IPS-15b (cell line): ENCODE measurements at regions not wholly inside any gene's neighbourhood (a gene's known extent, or its start where the extent isn't known, plus 50 kb on each side); places are given as distances from the start of the nearest gene placed in this dataset.

Source experiments
- H3K27me3 ChIP-seq: one replicate; pipeline ENCODE4 v1.6.1; 2013; ENCODE audit warnings: low read length; ENCODE audit not compliant: control insufficient read depth, insufficient read depth
- H3K36me3 ChIP-seq: one replicate; pipeline ENCODE4 v1.6.1; 2013; ENCODE audit warnings: low read length; ENCODE audit not compliant: control insufficient read depth, insufficient read depth
- H3K4me1 ChIP-seq: one replicate; pipeline ENCODE4 v1.6.1; 2013; ENCODE audit warnings: mild to moderate bottlenecking, low read length; ENCODE audit not compliant: control insufficient read depth, insufficient read depth
- H3K4me3 ChIP-seq: one replicate; pipeline ENCODE4 v1.5.1; 2013; ENCODE audit warnings: low read depth, low read length
- H3K9ac ChIP-seq: one replicate; pipeline ENCODE4 v1.6.1; 2013; ENCODE audit warnings: low read depth, mild to moderate bottlenecking, low read length
- H3K9me3 ChIP-seq: one replicate; pipeline ENCODE4 v1.6.1; 2013; ENCODE audit warnings: mild to moderate bottlenecking, low read length; ENCODE audit not compliant: control insufficient read depth, insufficient read depth

GRCh38 chr5:5622806-5623205 lies 200.3 kb downstream of the ICE1 start:
- no peaks in the 10 kb centered on the region for H3K36me3 ChIP-seq
- no peaks in the 10 kb centered on the region for H3K27me3 ChIP-seq
- H3K9me3 ChIP-seq = peaks cover 7% of the 10 kb centered on the region
- H3K4me1 ChIP-seq = no peaks in the 10 kb centered on the region
- H3K9ac ChIP-seq = no peak overlapping the region
- no peak overlapping the region for H3K4me3 ChIP-seq

GRCh38 chr5:5619546-5619945 lies 197.1 kb downstream of the ICE1 start:
- Histone ChIP-seq H3K4me1 (no peaks in the 10 kb centered on the region), H3K36me3 (no peaks in the 10 kb centered on the region), H3K27me3 (no peaks in the 10 kb centered on the region), H3K9ac (no peak overlapping the region), H3K4me3 (no peak overlapping the region), H3K9me3 (peaks cover 7% of the 10 kb centered on the region)

GRCh38 chr5:5617024-5617423 lies 194.5 kb downstream of the ICE1 start:
- Histone ChIP-seq H3K27me3 (no peaks in the 10 kb centered on the region), H3K9me3 (no peaks in the 10 kb centered on the region), H3K9ac (no peak overlapping the region), H3K36me3 (no peaks in the 10 kb centered on the region), H3K4me3 (no peak overlapping the region), H3K4me1 (no peaks in the 10 kb centered on the region)

- no peaks in the 10 kb centered on the region for H3K4me1 ChIP-seq
- H3K36me3 ChIP-seq = no peaks in the 10 kb centered on the region
- no peaks in the 10 kb centered on the region for H3K27me3 ChIP-seq
- H3K9ac ChIP-seq = no peak overlapping the region
- H3K4me3 ChIP-seq = no peak overlapping the region
- no peaks in the 10 kb centered on the region for H3K9me3 ChIP-seq
Observed at GRCh38 chr5:5616247-5616895, 193.9 kb downstream of the ICE1 start.

GRCh38 chr5:5615569-5615968 lies 193.1 kb downstream of the ICE1 start:
- Histone ChIP-seq H3K36me3 (no peaks in the 10 kb centered on the region), H3K9me3 (no peaks in the 10 kb centered on the region), H3K9ac (no peak overlapping the region), H3K4me3 (no peak overlapping the region), H3K27me3 (no peaks in the 10 kb centered on the region), H3K4me1 (no peaks in the 10 kb centered on the region)

GRCh38 chr5:5613261-5613990 lies 190.9 kb downstream of the ICE1 start:
- no peaks in the 10 kb centered on the region for H3K4me1 ChIP-seq
- no peak overlapping the region for H3K9ac ChIP-seq
- H3K36me3 ChIP-seq = no peaks in the 10 kb centered on the region
- H3K9me3 ChIP-seq = no peaks in the 10 kb centered on the region
- H3K27me3 ChIP-seq = no peaks in the 10 kb centered on the region
- no peak overlapping the region for H3K4me3 ChIP-seq

GRCh38 chr5:5612096-5612495 lies 189.6 kb downstream of the ICE1 start:
- Histone ChIP-seq H3K4me3 (no peak overlapping the region), H3K27me3 (no peaks in the 10 kb centered on the region), H3K36me3 (no peaks in the 10 kb centered on the region)

GRCh38 chr5:5609935-5610334 lies 187.5 kb downstream of the ICE1 start:
- Histone ChIP-seq H3K4me1 (no peaks in the 10 kb centered on the region), H3K4me3 (no peak overlapping the region), H3K9ac (no peak overlapping the region), H3K36me3 (no peaks in the 10 kb centered on the region), H3K9me3 (no peaks in the 10 kb centered on the region), H3K27me3 (no peaks in the 10 kb centered on the region)

More at GRCh38 chr5:5612096-5612495, 189.6 kb downstream of the ICE1 start:
- no peaks in the 10 kb centered on the region for H3K9me3 ChIP-seq
- H3K4me1 ChIP-seq = no peaks in the 10 kb centered on the region
- no peak overlapping the region for H3K9ac ChIP-seq

GRCh38 chr5:5605170-5605764 lies 182.8 kb downstream of the ICE1 start:
- Histone ChIP-seq H3K36me3 (no peaks in the 10 kb centered on the region), H3K27me3 (no peaks in the 10 kb centered on the region), H3K9me3 (no peaks in the 10 kb centered on the region), H3K4me3 (no peak overlapping the region), H3K4me1 (no peaks in the 10 kb centered on the region), H3K9ac (no peak overlapping the region)

- H3K36me3 ChIP-seq = no peaks in the 10 kb centered on the region
- H3K9me3 ChIP-seq = no peaks in the 10 kb centered on the region
- no peaks in the 10 kb centered on the region for H3K27me3 ChIP-seq
- H3K4me1 ChIP-seq = no peaks in the 10 kb centered on the region
- no peak overlapping the region for H3K9ac ChIP-seq
- no peak overlapping the region for H3K4me3 ChIP-seq
Observed at GRCh38 chr5:5602554-5602953, 180.1 kb downstream of the ICE1 start.

GRCh38 chr5:5598547-5599113 lies 176.2 kb downstream of the ICE1 start:
- Histone ChIP-seq H3K4me1 (no peaks in the 10 kb centered on the region), H3K27me3 (no peaks in the 10 kb centered on the region), H3K9me3 (no peaks in the 10 kb centered on the region), H3K4me3 (no peak overlapping the region), H3K36me3 (no peaks in the 10 kb centered on the region), H3K9ac (no peak overlapping the region)

GRCh38 chr5:5593391-5593790 lies 170.9 kb downstream of the ICE1 start:
- Histone ChIP-seq H3K9ac (no peak overlapping the region), H3K4me1 (no peaks in the 10 kb centered on the region), H3K9me3 (no peaks in the 10 kb centered on the region), H3K36me3 (no peaks in the 10 kb centered on the region), H3K4me3 (no peak overlapping the region), H3K27me3 (no peaks in the 10 kb centered on the region)
